Activated B cell treated with CpG ODN at 0.5 μM for 24 hours (primary cell): ENCODE measurements at regions not wholly inside any gene's neighbourhood (a gene's known extent, or its start where the extent isn't known, plus 50 kb on each side); places are given as distances from the start of the nearest gene placed in this dataset.

ENCODE experiments used
- ATAC-seq: fragments of 200-7000 bp; cut with Tn5 transposase; one replicate; pipeline ENCODE4 v1.10.0; 2021; ENCODE audit warnings: low read depth, mild to moderate bottlenecking, moderate library complexity
- CTCF ChIA-PET: fragments of 350-600 bp; sonication (Branson Sonifier 250); formaldehyde crosslinking; loops from one replicate; lab custom pipeline; 2021; ENCODE audit warnings: antibody characterized with exemption; lab: Charles Lee
- POLR2A ChIA-PET: fragments of 350-600 bp; sonication (Branson Sonifier 250); formaldehyde crosslinking; loops from one replicate; lab custom pipeline; 2021; ENCODE audit warnings: antibody characterized with exemption; lab: Charles Lee
- DNase-seq: peaks from one replicate; pipeline ENCODE4 v3.0.0; 2022
- H3K27ac Mint-ChIP-seq: one replicate; pipeline ENCODE4 v1.8.0; 2020; ENCODE audit warnings: mixed read lengths
- H3K27me3 Mint-ChIP-seq: one replicate; pipeline ENCODE4 v1.8.0; 2021; ENCODE audit warnings: mixed read lengths
- H3K36me3 Mint-ChIP-seq: one replicate; pipeline ENCODE4 v1.8.0; 2021; ENCODE audit warnings: low read depth, mixed read lengths
- H3K4me1 Mint-ChIP-seq: one replicate; pipeline ENCODE4 v1.8.0; 2021; ENCODE audit warnings: mixed read lengths
- H3K4me3 Mint-ChIP-seq: one replicate; pipeline ENCODE4 v1.8.0; 2020; ENCODE audit warnings: mild to moderate bottlenecking, mixed read lengths
- H3K9me3 Mint-ChIP-seq: one replicate; pipeline ENCODE4 v1.8.0; 2020; ENCODE audit warnings: mixed read lengths
- intact Hi-C: fragments of 100-400 bp; cut with micrococcal nuclease; formaldehyde crosslinking; loops from one replicate; pipeline ENCODE4 v1.15.1; 2024
- TF ChIP-seq, protein P1 (sequence below): fragments of 200-600 bp; IDR thresholded peaks from one replicate; pipeline ENCODE4 v1.8.0; 2022; ENCODE audit warnings: antibody characterized with exemption, mild to moderate bottlenecking

DNA sequence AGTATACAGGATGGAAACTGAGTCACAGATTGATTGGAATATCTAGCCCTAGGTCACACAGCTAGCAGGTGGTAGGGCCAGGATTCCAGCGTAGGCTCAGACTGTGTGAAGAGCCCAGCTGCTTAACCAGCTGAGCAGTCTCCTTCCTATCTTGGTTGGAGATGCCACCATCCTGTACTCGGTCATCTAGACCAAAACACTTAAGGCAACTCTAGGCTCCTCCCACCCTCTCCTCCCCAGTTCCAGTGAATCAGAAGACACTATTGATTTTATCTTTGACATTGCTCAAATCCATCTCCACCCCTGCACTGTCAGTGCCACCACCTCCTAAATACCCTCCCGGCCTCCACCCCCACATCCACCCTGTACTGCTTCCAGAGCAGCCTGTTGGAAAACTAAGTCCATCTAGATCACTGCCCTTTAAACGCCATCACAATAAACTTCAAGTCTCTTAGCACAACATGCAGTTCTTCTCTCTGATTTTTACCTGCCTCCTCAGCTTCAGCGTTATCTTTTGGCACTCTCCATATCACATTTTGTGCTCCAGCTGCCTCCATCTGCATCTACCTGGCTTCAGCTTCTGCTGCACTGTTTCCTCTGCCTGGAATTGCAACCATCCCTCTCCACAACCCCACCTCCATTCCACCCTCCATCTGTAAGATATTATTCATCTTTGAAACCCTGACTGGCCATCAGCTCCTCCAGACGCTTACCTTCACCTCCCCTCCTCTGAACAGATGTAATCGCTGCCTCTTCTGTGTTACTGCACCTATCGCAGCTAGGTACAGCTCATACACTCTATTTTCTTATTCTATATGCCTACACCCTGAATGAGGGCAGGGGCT lies 86.8 kb upstream of the ACP3 start:
- Mint-ChIP-seq H3K27me3 (peaks cover 3% of the 10 kb centered on the region), H3K4me1 (no peaks in the 10 kb centered on the region), H3K36me3 (no peaks in the 10 kb centered on the region), H3K27ac (no peak overlapping the region), H3K4me3 (no peak overlapping the region), H3K9me3 (no peaks in the 10 kb centered on the region)
- DNase-seq (no peak), ATAC-seq (no peak)
- intact Hi-C loops: no loop called here
- TF ChIP-seq, protein P1, sequence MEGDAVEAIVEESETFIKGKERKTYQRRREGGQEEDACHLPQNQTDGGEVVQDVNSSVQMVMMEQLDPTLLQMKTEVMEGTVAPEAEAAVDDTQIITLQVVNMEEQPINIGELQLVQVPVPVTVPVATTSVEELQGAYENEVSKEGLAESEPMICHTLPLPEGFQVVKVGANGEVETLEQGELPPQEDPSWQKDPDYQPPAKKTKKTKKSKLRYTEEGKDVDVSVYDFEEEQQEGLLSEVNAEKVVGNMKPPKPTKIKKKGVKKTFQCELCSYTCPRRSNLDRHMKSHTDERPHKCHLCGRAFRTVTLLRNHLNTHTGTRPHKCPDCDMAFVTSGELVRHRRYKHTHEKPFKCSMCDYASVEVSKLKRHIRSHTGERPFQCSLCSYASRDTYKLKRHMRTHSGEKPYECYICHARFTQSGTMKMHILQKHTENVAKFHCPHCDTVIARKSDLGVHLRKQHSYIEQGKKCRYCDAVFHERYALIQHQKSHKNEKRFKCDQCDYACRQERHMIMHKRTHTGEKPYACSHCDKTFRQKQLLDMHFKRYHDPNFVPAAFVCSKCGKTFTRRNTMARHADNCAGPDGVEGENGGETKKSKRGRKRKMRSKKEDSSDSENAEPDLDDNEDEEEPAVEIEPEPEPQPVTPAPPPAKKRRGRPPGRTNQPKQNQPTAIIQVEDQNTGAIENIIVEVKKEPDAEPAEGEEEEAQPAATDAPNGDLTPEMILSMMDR: no peak
- POLR2A ChIA-PET: no interaction called here
- CTCF ChIA-PET: no interaction called here

DNA sequence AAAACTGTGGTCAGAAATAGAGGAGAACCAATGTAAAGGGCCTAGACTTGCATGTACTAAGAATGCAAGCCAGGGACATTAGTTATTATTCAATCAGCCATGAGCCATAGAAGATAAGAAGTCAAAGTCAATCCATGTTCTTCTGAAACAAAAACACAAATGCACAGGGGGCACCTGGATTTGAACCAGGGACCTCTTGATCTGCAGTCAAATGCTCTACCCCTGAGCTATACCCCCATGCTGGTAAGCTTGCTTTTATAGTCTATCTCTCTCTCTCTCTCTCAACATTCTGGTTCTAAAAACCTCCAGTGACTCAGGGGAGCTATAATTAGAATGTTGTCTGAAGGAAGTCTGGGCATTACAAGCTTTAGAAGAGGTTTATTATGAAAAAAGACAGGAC lies 85.6 kb upstream of the ACP3 start:
- ATAC-seq (no peak), DNase-seq (no peak)
- ChIA-PET POLR2A (no interaction called here), CTCF (no interaction called here)
- Mint-ChIP-seq H3K4me3 (no peak overlapping the region), H3K9me3 (no peaks in the 10 kb centered on the region), H3K27me3 (peaks cover 3% of the 10 kb centered on the region), H3K36me3 (no peaks in the 10 kb centered on the region), H3K4me1 (no peaks in the 10 kb centered on the region), H3K27ac (no peak overlapping the region)
- intact Hi-C loops: no loop called here
- TF ChIP-seq, protein P1: no peak

DNA sequence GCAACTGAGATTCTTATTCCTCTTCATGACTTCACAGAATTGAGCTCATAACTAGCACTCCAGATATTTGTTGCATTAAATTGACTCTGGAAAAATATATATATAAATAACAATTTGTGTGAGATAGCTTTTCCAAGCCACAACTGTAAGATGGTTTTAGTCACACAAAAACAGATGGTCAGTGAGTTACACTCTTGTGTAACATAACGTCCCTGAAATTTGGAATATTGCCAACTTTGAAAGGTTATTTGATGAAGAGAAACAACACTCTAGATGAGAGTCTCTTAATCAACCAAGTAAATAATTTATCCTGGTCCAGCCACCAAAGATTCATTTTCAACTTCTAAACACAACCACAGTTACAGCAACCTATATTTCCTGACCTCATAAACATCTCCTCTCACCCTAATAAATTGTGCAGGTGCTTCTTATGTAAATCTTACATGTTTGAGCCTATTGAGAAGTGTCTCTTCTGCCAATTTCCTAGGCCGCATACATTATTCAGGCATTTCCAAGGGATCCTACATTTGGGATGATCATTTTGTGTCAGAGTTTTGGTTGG lies 84.9 kb upstream of the ACP3 start:
- intact Hi-C loops: no loop called here
- H3K27me3 Mint-ChIP-seq: peaks cover 3% of the 10 kb centered on the region
- H3K36me3 Mint-ChIP-seq: no peaks in the 10 kb centered on the region
- H3K4me1 Mint-ChIP-seq: no peaks in the 10 kb centered on the region
- no peak overlapping the region for H3K27ac Mint-ChIP-seq
- no peak overlapping the region for H3K4me3 Mint-ChIP-seq
- TF ChIP-seq, protein P1: no peak
- no peaks in the 10 kb centered on the region for H3K9me3 Mint-ChIP-seq
- no peak for DNase-seq
- ChIA-PET POLR2A (no interaction called here), CTCF (no interaction called here)
- ATAC-seq: no peak

DNA sequence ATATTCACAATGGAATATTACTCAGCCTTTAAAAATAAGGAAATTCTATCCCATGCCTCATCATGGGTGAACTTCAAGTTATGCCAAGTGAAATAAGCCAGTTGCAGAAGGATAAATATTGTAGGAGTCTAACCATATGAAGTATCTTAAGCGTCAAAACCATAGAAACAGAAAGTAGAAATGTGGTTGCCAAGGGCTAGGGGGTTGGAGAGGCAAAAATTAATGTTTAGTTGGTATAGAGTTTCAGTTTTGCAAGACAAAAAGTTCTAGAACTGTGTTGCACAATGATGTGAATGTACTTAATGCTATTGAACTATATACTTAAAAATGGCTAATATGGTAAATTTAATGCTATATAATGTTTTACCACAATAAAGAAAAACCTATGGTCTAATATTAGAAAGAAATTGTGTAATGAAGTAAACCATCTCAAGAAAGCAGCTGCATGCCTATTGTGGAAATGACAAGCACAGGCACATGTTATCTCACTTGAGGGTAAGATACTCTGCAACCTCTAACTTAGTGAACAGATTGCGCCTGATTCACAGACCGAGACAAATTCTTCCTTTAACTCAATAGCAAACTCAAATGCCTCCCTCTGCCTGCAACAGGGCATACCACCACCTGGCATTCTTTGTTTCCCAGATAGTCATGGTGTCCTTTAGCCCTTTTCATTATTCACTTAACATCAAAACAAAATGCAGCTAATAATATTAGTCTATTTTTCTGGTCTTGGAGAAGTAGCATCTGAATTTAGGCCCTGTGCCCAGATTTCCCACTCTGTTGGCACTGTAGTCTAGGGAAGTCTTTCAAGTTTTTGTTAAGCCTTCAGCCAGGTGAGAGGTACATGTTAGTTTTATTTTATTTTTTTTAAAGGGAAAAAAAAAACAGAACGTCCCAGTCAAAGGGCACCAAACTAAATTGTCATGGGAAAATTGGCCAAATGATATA lies 80.2 kb upstream of the ACP3 start:
- Mint-ChIP-seq H3K27me3 (peaks cover 9% of the 10 kb centered on the region), H3K36me3 (no peaks in the 10 kb centered on the region), H3K9me3 (no peaks in the 10 kb centered on the region), H3K4me1 (no peaks in the 10 kb centered on the region), H3K27ac (no peak overlapping the region), H3K4me3 (no peak overlapping the region)
- intact Hi-C loops: no loop called here
- TF ChIP-seq, protein P1: no peak
- ChIA-PET CTCF (no interaction called here), POLR2A (no interaction called here)
- DNase-seq: no peak
- ATAC-seq: no peak

DNA sequence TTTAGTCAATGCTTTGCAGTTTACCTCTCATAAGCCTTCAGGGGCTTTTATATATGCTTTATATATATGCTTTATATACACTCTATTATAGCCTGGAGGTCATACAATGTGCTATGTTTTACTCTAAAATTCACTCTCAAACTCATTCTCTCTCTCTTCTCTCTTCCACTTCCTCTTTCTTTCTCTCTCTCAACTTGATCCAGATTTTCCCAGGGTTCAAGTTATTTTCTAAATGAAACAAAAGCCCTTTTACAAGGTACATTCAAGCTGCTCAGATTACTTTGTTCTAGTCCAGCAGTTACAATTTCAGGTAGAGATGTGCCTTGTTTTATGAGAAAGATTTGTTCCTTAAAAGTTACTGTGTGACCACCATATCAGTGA lies 79.6 kb upstream of the ACP3 start:
- DNase-seq: no peak
- ChIA-PET CTCF (no interaction called here), POLR2A (no interaction called here)
- intact Hi-C loops: no loop called here
- Mint-ChIP-seq H3K27me3 (peaks cover 12% of the 10 kb centered on the region), H3K9me3 (no peaks in the 10 kb centered on the region), H3K36me3 (no peaks in the 10 kb centered on the region), H3K4me3 (no peak overlapping the region), H3K27ac (no peak overlapping the region), H3K4me1 (no peaks in the 10 kb centered on the region)
- no peak for ATAC-seq
- TF ChIP-seq, protein P1: no peak
